Activated naive CD4-positive, alpha-beta T cell treated with anti-CD3 and anti-CD28 coated beads, Interleukin-2, amount 50 U/mL, for 24 hours (primary cell): ENCODE measurements at regions not wholly inside any gene's neighbourhood (a gene's known extent, or its start where the extent isn't known, plus 50 kb on each side); places are given as distances from the start of the nearest gene placed in this dataset.

Experiments
- H3K27ac Mint-ChIP-seq: one replicate; pipeline ENCODE4 v1.8.0; 2021; ENCODE audit warnings: mild to moderate bottlenecking, mixed read lengths
- H3K27me3 Mint-ChIP-seq: one replicate; pipeline ENCODE4 v1.8.0; 2021; ENCODE audit warnings: mixed read lengths
- H3K36me3 Mint-ChIP-seq: one replicate; pipeline ENCODE4 v1.8.0; 2021; ENCODE audit warnings: mixed read lengths
- H3K4me1 Mint-ChIP-seq: one replicate; pipeline ENCODE4 v1.8.0; 2021; ENCODE audit warnings: mixed read lengths
- H3K4me3 Mint-ChIP-seq: one replicate; pipeline ENCODE4 v1.8.0; 2021; ENCODE audit warnings: mild to moderate bottlenecking, mixed read lengths
- H3K9me3 Mint-ChIP-seq: one replicate; pipeline ENCODE4 v1.8.0; 2021; ENCODE audit warnings: mixed read lengths

- Mint-ChIP-seq H3K4me1 (no peaks in the 10 kb centered on the region), H3K36me3 (no peaks in the 10 kb centered on the region), H3K9me3 (no peaks in the 10 kb centered on the region), H3K27ac (no peak overlapping the region), H3K27me3 (peaks cover 10% of the 10 kb centered on the region), H3K4me3 (no peak overlapping the region)
These were observed 174.5 kb upstream of the MAP1B start for GRCh38 chr5:71932655-71933338.

DNA sequence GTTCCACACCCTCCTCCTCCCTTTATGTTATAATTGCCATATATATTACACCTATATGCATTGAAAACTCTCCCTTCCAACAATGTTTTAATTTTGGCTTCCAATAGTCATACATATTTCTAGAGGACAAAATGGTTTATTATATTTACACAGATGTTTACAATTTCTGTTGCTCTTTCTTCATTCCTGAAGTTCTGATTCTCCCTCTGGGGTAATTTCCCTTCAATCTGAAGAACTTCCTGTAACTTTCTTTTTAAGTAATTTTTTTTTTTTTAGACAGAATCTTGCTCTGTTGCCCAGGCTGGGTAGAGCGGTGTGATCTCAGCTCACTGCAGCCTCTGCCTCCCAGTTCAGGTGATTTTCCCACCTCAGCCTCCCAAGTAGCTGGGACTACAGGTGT, 173.0 kb upstream of the MAP1B start:
- H3K27me3 Mint-ChIP-seq: peaks cover 12% of the 10 kb centered on the region
- no peak overlapping the region for H3K27ac Mint-ChIP-seq
- no peaks in the 10 kb centered on the region for H3K36me3 Mint-ChIP-seq
- no peaks in the 10 kb centered on the region for H3K9me3 Mint-ChIP-seq
- H3K4me3 Mint-ChIP-seq: no peak overlapping the region
- H3K4me1 Mint-ChIP-seq: no peaks in the 10 kb centered on the region

- H3K4me1 Mint-ChIP-seq: no peaks in the 10 kb centered on the region
- no peak overlapping the region for H3K4me3 Mint-ChIP-seq
- no peaks in the 10 kb centered on the region for H3K36me3 Mint-ChIP-seq
- no peak overlapping the region for H3K27ac Mint-ChIP-seq
- H3K27me3 Mint-ChIP-seq: peaks cover 7% of the 10 kb centered on the region
- H3K9me3 Mint-ChIP-seq: no peaks in the 10 kb centered on the region
These were observed 169.2 kb upstream of the MAP1B start for GRCh38 chr5:71937921-71938698.

DNA sequence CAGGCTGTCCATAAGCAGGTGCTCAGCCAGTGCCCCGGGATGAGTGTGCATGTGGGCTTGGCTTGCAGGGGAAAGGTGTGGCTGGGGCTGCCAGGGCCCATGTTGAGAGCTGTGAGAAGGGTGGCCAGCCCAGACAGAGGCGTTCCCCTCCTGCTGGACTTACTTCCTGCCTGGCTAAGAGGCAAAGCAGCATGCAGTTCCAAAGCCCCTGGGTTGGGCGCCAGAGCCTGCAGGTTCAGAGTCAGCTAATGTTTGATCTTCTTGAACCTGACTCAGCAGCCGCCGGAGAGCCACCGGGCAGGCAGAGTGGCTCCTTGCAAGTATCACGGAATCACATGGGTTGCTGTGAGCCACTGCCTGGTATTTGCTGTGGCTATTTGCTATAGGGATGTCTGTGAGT, 168.4 kb upstream of the MAP1B start:
- Mint-ChIP-seq H3K4me3 (no peak overlapping the region), H3K27ac (no peak overlapping the region), H3K4me1 (no peaks in the 10 kb centered on the region), H3K27me3 (peaks cover 7% of the 10 kb centered on the region), H3K9me3 (no peaks in the 10 kb centered on the region), H3K36me3 (no peaks in the 10 kb centered on the region)

DNA sequence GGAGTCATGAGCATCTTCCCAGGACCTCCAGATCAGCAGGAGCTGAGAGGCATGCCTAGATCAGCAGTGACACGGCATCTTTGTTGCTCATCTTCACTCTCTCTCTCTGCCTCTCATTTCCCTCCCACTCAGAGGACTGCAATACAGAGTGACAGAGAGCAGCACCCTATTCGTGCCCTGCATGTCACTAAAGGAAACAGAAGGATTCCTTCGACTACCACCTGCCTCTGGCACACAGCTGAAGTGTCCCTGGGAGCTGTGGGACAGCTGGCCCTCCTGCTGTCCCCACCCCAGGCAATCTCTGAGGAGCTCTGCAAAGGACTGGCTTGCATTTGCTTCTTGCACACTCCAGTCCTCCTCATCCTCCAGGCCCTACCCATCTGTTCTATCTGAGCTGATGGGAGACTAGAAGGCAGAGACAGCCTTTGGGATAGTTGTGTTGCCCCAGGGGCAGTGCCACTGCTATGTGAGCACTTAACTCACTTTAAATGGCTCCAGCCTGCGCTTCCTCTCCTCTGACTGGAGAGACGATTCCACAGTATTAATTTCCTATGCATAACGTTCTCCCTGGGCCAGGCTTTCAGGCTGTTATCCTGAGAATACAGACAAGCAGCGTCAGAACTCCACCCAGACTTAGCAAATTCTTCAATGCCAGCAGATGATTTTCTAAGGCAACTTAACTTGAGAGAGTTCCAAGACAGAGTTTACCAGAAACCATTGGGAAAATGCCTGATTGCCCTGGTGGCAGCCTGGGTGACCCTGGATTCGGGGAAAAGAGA, 167.6 kb upstream of the MAP1B start:
- Mint-ChIP-seq H3K4me1 (no peaks in the 10 kb centered on the region), H3K27ac (no peak overlapping the region), H3K27me3 (peaks cover 7% of the 10 kb centered on the region), H3K9me3 (no peaks in the 10 kb centered on the region), H3K4me3 (no peak overlapping the region), H3K36me3 (no peaks in the 10 kb centered on the region)

GRCh38 chr5:71943874-71944273, 163.4 kb upstream of the MAP1B start:
- Mint-ChIP-seq H3K27ac (no peak overlapping the region), H3K4me1 (no peaks in the 10 kb centered on the region), H3K36me3 (no peaks in the 10 kb centered on the region), H3K4me3 (no peak overlapping the region), H3K9me3 (no peaks in the 10 kb centered on the region), H3K27me3 (peaks cover 6% of the 10 kb centered on the region)

DNA sequence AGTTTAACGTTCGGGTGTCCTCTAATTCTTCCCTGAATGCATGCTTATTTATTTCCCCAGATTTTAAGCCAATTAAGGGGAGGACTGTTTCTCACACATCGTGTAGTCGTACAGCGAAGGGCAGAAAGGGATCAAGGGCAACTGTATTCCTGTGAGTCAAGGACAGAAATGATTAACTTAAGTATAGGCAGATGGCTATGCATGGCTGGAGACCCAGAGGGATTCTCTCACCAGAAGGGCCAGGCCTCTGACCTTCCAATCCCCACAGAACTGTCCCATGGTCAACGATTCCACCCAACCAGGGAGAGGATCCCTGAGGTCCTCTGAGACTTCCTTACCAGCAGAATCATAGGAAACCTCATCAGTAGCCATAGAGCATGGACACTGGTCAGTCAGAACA, 161.8 kb upstream of the MAP1B start:
- peaks cover 5% of the 10 kb centered on the region for H3K27me3 Mint-ChIP-seq
- no peak overlapping the region for H3K4me3 Mint-ChIP-seq
- H3K4me1 Mint-ChIP-seq: no peaks in the 10 kb centered on the region
- H3K9me3 Mint-ChIP-seq: no peaks in the 10 kb centered on the region
- H3K27ac Mint-ChIP-seq: no peak overlapping the region
- H3K36me3 Mint-ChIP-seq: no peaks in the 10 kb centered on the region

- H3K4me1 Mint-ChIP-seq: no peaks in the 10 kb centered on the region
- H3K36me3 Mint-ChIP-seq: no peaks in the 10 kb centered on the region
- no peaks in the 10 kb centered on the region for H3K9me3 Mint-ChIP-seq
- no peak overlapping the region for H3K27ac Mint-ChIP-seq
- H3K27me3 Mint-ChIP-seq: peaks cover 3% of the 10 kb centered on the region
- H3K4me3 Mint-ChIP-seq: no peak overlapping the region
These were observed 160.8 kb upstream of the MAP1B start for GRCh38 chr5:71946343-71947030.

DNA sequence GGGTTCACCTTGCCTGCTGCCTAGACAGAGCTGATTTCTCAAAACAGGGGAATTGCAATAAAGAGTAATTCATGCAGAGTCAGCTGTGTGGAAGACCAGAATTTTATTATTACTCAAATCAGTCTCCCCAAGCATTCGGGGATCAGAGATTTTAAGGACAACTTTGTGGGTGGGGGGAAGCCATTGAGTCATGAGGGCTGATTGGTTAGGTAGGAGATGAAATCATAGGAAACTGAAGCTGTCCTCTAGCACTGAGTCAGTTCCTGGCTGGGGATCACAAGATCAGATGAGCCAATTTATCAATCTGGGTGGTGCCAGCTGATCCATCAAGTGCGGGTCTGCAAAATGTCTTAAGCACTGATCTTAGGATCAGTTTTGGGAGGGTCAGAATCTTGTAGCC, 159.1 kb upstream of the MAP1B start:
- no peaks in the 10 kb centered on the region for H3K36me3 Mint-ChIP-seq
- no peaks in the 10 kb centered on the region for H3K9me3 Mint-ChIP-seq
- H3K4me3 Mint-ChIP-seq: no peak overlapping the region
- H3K4me1 Mint-ChIP-seq: no peaks in the 10 kb centered on the region
- H3K27ac Mint-ChIP-seq: no peak overlapping the region
- peaks cover 3% of the 10 kb centered on the region for H3K27me3 Mint-ChIP-seq

DNA sequence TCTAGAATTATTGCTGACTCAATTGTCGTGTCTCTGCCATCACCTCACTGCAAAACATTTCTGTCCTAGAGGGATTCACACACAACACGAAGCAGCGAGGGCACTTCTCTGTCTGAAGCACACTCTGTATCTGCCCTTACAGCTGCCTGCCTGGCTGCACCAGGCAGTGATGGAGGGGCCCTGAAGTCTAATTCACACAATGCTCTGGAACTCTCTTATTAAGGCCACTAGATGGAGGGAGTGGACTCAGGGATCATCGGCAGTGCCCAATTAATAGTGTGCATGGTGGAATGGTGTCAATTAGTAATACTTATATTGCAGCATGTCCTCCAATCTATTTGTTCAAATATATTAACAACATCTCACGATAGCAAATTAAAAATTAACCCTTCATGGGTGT, 157.5 kb upstream of the MAP1B start:
- Mint-ChIP-seq H3K27me3 (peaks cover 4% of the 10 kb centered on the region), H3K9me3 (no peaks in the 10 kb centered on the region), H3K4me3 (no peak overlapping the region), H3K36me3 (no peaks in the 10 kb centered on the region), H3K4me1 (no peaks in the 10 kb centered on the region), H3K27ac (no peak overlapping the region)

- no peak overlapping the region for H3K4me3 Mint-ChIP-seq
- H3K4me1 Mint-ChIP-seq: no peaks in the 10 kb centered on the region
- H3K27me3 Mint-ChIP-seq: peaks cover 2% of the 10 kb centered on the region
- no peak overlapping the region for H3K27ac Mint-ChIP-seq
- H3K36me3 Mint-ChIP-seq: no peaks in the 10 kb centered on the region
- no peaks in the 10 kb centered on the region for H3K9me3 Mint-ChIP-seq
These were observed 153.4 kb upstream of the MAP1B start for GRCh38 chr5:71953866-71954265.

- Mint-ChIP-seq H3K36me3 (no peaks in the 10 kb centered on the region), H3K9me3 (no peaks in the 10 kb centered on the region), H3K27me3 (peaks cover 2% of the 10 kb centered on the region), H3K27ac (no peak overlapping the region), H3K4me3 (no peak overlapping the region), H3K4me1 (no peaks in the 10 kb centered on the region)
These were observed 152.9 kb upstream of the MAP1B start for GRCh38 chr5:71954329-71954728.

- Mint-ChIP-seq H3K4me1 (no peaks in the 10 kb centered on the region), H3K9me3 (no peaks in the 10 kb centered on the region), H3K36me3 (no peaks in the 10 kb centered on the region)
These were observed 151.6 kb upstream of the MAP1B start for GRCh38 chr5:71955723-71956122.

DNA sequence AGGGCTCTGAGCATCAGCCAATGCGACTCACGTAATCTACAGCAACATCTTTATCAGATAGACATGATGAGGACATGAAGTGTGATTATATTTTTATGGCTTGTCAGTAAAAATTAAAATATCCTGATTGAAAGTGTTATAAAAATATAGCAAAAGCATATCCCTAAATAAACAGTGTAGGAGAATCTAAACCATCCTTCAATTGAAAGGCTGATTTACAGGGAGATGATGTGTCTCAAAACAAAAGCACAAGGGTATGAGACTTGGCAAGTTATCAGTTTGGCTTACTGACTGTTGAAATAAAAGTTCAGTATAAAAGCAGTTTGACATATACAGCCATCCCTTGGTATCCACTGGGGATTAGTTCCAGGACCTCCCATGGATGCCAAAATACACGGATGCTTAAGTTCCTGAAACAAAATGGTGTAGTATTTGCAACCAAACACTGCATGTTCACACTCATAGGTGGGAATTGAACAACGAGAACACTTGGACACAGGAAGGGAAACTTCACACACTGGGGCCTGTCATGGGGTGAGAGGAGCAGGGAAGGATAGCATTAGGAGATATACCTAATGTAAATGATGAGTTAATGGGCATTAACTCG, 149.9 kb upstream of the MAP1B start:
- Mint-ChIP-seq H3K4me1 (no peaks in the 10 kb centered on the region), H3K9me3 (no peaks in the 10 kb centered on the region), H3K4me3 (no peak overlapping the region), H3K27ac (no peak overlapping the region), H3K27me3 (peaks cover 2% of the 10 kb centered on the region), H3K36me3 (no peaks in the 10 kb centered on the region)

More at GRCh38 chr5:71955723-71956122, 151.6 kb upstream of the MAP1B start:
- Mint-ChIP-seq H3K27ac (no peak overlapping the region), H3K4me3 (no peak overlapping the region), H3K27me3 (peaks cover 2% of the 10 kb centered on the region)

DNA sequence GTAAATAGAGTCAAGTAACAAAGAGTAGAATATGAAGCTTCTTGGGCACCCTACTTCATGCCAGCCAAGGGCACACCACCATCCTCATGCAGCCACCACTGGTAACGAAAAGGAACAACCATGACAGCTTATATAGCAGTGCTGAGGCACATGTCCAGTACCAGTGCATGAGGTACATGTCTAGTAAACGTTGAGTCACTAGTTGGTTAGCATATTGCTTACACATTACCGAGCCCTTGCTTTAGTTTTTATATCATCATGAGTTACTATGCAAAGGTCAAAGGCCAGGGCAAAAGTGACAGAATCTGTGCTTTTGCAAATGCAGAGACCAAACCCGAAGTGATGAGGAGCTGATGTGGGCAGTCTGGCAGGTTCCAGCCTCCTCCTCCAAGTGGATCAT, 147.1 kb upstream of the MAP1B start:
- Mint-ChIP-seq H3K27ac (no peak overlapping the region), H3K27me3 (peaks cover 1% of the 10 kb centered on the region), H3K4me3 (no peak overlapping the region), H3K36me3 (no peaks in the 10 kb centered on the region), H3K9me3 (no peaks in the 10 kb centered on the region), H3K4me1 (no peaks in the 10 kb centered on the region)
